NAMALWA (cell line): ENCODE measurements at regions not wholly inside any gene's neighbourhood (a gene's known extent, or its start where the extent isn't known, plus 50 kb on each side); places are given as distances from the start of the nearest gene placed in this dataset.

Source experiments
- DNase-seq: peaks from one replicate; pipeline ENCODE4 v3.0.0-alpha.2; 2015; ENCODE audit warnings: low spot score

DNA sequence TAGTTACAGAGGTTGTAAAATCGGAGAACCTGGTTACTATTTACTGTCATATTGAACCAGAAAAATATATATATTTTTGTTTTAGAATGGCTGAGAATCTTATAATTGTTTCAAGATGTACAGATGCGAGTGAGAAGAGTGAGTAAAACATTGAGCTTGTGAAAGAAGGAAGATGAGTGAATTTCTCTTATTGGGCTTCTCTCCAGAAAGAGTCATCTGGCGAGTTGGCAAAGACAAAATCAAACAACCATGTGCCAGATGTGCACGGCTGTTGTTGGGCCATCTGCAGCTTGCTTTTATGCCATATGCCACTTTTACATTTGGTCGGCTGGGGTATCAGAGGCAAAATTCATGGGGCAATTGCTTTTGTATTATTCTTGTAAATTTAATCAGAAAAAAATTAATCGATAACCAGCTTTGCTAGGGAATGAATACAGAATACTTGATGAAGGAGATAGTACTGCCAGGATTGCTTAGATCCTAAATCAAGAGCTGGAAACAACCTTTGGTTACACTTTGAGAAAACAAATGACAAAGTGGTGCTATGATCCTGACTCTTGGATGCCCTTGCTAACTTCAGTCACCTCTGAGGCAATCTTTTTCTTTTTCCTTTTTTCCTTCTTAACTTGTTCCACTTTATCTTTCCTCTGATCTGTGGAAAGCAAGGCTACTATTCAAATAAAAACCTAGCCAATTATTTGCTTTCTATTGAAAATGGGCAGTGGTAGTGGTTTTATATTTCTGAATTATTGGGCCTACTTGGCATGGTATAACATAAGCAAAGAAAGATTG lies 97.1 kb upstream of the GRIK2 start:
- DNase-seq = no peak

DNA sequence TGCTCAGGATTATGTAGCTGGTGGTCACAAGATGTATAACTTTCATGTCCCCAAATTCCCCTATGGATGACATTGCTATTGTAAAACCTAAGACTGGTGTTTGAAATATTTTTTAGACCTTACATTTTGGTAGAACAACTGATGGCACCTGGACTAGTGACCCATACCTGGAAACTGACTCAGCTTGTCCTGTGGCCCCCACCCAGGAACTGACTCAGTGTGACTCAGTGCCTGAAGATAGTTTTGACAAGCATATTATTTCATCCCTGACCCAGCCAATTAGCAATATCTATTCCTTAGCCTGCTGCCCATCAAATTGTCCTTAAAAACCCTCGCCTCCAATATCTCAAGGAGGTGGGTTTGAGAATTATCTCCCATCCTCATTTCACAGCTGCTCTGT lies 90.9 kb upstream of the GRIK2 start:
- DNase-seq = no peak

DNA sequence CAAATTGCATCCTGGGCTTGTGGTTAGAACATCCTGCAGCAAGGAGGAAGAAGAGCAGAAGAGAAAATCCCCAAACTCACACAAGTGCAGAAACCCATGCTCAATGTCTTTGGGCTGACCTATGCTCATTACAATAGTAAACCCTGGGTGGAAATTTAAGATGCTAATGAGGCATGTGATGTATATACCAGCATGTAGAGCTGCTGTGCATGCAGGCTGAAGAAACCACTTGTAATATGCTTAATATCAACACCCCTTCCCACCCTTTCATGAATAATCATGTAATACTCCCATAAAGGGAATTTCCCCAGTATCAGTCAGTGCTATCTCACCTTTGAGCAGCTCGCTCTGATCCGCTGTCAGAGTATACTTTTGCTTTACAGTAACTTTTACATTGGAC lies 90.0 kb upstream of the GRIK2 start:
- no peak for DNase-seq

DNA sequence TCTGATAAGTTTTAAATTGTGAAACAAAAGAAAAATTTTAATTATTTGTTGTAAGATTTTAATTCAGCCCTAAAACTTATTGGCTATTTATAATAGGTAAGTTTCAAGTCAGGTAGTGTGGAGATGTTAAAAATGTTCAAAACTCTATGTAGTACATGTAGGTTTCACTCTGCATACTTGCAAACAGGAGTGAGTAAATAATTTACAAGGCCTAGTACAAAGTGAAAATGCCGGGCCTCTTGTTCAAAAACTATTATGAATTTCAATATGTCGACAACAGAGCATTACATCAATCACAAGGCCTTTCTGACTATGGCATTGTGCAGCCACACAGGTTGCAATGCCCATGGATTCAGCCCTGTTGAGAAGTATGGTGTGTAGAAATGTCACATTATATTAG lies 80.9 kb upstream of the GRIK2 start:
- DNase-seq = no peak

DNA sequence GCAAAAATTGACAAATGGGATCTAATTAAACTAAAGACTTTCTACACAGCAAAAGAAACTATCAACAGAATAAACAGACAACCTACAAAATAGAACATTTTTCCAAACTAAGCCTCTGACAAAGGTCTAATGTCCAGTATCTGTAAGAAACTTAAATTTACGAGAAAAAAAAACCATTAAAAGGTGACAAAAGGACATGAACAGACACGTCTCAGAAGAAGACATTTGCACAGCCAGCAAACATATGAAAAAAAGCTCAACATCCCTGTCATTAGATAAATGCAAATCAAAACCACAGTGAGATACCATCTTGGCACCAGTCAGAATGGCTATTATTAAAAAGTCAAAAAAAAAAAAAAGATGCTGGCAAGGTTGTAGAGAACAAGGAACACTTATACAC lies 70.6 kb upstream of the GRIK2 start:
- no peak for DNase-seq

DNA sequence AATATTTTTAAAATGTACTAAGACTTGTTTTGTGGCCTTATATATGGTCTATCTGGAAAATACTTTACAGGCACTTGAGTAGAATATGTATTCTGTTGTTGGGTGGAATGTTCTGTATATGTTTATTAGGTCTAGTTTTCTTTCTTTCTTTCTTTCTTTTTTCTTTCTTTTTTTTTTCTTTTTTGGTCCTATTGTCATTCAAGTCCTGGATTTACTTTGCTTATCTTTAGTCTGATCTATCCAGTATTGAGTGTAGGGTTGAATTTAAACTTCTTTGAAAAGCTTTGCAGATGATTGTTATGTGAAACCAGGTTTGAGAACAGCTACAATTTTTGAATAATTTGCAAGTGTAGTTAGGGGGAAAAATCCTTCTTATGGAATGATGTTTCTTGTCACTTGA lies 67.1 kb upstream of the GRIK2 start:
- DNase-seq = no peak

DNA sequence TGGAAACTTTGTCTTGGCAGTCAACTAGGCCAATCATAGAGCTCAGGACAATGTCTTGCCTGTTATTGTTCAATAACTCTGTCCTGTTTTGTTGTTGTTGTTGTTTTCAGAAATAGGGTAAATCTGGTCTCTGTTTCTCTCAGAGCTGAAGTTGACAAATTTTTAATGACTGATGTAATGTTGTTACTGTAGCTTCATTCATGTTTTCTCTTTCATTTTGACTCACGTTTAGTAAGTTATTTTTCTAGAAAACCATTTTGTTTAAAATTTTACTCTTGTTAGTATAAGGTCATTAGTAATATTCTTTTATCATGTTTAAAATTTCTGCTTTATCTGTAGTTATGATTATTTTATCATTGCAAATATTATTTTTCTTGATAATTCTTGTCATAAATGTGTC lies 51.6 kb upstream of the GRIK2 start:
- no peak for DNase-seq
